Epithelial cell of prostate (primary cell): ENCODE measurements at regions not wholly inside any gene's neighbourhood (a gene's known extent, or its start where the extent isn't known, plus 50 kb on each side); places are given as distances from the start of the nearest gene placed in this dataset.
A peak's percentile ranks its signal among the peaks of the same experiment; 100 is the strongest.

Source experiments
- DNase-seq: peaks from one replicate; pipeline ENCODE4 v3.0.0-alpha.2; 2011; ENCODE audit warnings: low read depth, low spot score
- H3K27ac ChIP-seq: fragments of 450-650 bp; 2 replicates; pipeline ENCODE4 v1.5.1; 2017; ENCODE audit warnings: mild to moderate bottlenecking

DNA sequence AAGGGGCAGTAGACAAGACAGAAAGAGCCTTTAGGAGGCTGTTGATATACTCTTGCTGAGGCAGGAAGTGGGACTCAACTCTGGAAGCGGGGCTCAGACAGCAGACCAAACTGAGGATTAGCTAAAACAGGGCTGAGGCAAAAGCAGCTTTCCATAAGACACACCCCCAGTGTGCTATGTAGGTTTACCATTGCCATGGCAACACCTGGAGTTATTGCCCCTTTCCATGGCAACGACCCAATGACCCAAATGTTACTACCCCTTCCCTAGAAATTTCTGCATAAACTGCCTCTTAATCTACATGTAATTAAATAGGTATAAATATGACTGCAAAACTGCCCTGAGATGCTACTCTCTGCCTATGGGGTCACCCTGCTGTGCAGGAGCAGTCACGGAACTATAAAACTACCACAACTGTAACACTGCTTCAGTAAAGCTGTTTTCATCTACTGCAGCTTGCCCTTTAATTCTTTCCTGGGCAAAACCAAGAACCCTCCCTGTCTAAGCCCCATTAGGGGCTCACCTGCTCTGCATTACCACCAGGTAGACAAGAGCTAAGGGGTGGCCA is 348.4 kb upstream of the PODXL start:
- DNase-seq: no peak
- no peak overlapping the region for H3K27ac ChIP-seq

DNA sequence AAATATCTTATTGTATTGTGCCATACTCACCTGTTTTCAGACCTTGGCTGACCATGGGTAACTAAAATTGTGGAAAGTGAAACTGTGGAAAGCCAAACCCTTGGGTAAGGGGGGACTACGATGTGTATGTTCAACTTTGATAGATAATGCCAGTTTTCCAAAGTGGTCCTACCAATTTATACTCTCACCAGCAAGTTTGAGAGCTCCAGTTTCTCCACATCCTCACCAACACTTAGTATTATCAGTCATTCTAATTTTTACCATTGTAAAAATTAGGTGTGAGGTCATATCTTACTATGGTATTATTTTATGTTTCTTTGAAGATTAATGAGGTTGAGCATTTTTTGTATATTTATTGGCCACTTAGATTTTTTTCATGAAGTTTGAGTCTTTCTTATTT is 346.9 kb upstream of the PODXL start:
- no peak for DNase-seq
- no peak overlapping the region for H3K27ac ChIP-seq

DNA sequence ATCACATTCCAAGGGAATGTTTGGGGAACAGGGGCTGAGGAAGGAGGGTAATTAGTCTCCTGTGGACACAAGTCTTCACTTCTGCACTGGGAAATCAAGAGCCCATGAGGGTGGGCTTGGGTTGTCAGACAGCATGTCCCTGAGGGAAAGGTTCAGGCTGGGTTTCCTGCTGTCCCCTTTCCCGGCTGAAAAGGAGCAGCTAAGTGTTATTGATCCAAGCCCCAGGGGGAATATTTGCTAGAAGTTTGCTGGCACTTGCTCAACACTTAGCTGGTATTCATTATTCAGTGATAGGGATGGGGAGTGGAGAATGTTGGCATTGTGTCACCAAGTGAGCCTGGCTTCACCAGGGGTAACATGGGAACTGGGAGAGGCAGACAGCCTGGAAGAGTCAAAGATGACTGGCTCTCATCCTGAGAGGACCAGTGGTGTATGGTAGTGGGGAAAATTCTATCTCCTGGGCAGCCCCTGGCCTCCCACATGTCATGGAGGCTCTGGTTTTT is 344.4 kb upstream of the PODXL start:
- H3K27ac ChIP-seq: no peak overlapping the region
- DNase-seq: no peak

DNA sequence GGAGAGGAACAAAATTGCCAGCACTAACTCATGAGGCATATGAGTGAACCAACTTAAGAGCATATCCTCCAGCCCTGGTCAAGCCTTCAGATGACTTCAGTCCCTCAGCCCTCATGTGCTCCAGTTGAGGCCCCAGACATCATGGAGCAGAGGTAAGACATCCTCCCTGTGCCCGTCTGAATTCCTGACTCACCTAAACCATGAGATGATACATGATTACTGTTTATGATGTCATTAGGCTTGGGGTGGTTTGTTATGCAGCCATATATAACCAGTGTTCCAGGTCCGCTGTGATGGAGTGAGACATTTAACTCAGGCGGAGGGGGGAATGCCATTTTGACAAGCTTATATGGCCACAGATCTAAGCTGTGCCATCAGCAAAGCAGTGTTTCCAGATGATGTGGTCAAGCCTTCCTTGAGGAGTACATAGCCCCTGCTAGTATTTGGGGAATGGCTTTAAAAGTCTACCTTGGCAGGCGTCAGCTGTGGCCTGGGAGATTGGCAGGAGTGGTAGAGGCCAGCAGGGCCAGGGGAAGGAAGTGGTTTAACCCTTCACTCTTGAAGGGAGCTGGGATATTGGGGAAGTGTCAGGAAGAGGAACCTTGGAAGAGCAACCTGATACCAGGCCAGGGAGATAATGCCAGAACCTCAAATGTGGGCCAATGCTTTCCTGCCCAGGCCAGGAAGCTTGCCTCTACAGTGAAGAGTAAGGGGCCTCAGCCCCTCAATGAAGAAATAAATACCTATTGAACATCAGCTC is 343.0 kb upstream of the PODXL start:
- no peak overlapping the region for H3K27ac ChIP-seq

DNA sequence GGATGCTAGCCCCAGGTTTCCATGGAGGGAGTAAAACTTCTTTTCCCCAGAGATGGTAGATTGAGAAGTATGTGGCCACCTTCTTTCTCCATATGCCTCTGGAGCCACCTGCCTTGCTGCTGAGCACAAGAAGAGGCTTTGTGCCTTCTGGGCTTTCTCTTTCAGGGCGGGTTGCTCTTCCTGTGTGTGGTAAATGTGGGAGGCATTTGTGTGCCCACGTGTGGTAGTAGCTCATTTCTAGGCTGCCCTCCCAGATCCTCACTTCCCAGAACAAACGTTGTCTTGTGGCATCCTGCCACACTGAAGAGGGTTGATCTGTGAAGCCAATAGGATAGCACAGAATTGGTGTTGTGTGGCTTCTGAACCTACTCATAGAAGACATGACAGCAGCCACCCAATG is 342.0 kb upstream of the PODXL start:
- no peak for DNase-seq
- H3K27ac ChIP-seq: no peak overlapping the region

More for the DNA sequence above, 343.0 kb upstream of the PODXL start:
- no peak for DNase-seq

DNA sequence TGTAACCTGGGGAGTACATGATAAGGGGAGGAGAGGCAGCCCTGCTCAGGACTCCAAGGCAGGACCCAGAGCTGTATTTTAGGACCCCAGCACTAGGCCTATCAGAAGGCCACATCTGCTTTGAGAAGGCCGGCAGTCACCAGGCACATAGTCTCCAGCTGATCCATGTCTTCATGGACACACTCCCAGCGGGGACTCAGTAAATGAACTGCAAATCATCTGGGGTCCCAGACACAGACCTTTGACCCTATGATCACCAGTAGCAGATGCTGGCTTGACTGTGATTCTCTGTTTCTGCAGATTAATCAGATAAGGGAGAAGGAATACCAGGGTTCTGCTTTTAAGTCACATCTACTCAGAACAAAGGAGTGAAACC is 341.4 kb upstream of the PODXL start:
- no peak for DNase-seq
- no peak overlapping the region for H3K27ac ChIP-seq

DNA sequence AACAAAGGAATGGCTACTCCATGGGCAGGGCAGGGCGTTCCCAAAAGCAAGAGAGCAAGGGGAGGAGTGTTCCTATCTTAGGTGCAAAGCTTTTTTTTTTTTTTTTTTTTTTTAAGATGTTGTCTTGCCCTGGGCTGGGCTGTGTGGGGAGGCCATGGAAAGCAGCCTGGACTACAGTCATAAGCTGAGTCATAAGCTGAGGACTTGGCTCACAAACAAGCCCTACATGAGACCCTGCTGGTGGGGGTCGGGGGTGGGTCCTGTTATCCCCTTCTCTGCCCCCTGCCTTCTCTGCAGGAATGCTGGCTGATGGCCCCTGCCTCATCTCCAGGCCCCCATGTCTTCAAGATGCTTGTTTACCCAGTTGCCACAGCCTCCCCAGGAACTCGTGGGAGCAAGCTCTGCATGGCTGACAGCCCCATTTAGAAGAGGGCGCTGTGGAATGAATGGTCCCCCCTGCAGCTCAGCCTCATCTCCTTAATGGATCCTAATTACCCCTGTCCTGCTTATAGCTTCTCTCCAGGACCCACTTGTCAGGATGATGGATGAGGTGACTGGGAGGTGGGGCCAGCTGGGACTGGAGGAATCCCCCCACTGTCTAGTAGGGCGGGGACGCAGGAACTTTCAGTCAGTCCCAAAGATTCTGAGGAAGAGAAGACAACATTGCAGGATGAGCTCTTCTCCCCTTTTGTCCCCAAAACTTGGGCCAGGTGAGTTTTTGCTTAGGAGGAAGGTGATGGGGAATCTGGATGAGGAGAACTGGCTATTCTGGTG is 340.8 kb upstream of the PODXL start:
- H3K27ac ChIP-seq: no peak overlapping the region
- no peak for DNase-seq

DNA sequence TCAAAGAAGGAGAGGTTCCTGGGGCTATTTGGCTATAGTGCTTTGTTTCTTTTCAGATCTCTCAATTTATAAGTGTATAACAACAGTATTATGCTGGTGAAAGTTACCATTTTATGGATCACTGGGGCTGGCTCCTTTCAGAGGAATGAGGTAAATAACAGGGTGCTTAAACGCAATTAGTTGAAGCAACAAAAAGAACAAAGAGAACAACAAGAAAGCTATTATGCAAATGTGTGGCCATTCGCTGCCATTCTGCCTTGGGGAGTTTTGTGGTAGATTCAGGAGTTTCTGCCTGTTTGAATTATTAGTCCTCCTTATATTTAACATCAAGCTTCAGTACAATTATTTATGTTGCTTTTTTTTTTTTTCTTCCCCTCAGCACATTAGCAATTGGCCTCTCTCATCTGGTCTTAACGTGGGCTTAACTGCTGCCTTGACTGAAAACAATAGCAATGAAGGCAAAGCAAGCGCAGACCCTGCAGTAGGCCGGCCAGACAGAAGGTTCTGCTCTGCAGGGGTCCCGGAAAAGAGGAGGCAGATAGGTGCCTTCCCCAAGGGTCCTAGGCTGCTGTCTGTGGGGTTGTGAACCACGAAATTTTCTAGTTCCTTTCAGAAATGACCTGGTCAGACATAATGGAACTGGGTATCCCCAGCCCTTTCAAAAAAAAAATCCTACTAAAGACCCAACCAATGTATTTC is 339.9 kb upstream of the PODXL start:
- H3K27ac ChIP-seq: peak overlapping the region; percentile 28
- no peak for DNase-seq

DNA sequence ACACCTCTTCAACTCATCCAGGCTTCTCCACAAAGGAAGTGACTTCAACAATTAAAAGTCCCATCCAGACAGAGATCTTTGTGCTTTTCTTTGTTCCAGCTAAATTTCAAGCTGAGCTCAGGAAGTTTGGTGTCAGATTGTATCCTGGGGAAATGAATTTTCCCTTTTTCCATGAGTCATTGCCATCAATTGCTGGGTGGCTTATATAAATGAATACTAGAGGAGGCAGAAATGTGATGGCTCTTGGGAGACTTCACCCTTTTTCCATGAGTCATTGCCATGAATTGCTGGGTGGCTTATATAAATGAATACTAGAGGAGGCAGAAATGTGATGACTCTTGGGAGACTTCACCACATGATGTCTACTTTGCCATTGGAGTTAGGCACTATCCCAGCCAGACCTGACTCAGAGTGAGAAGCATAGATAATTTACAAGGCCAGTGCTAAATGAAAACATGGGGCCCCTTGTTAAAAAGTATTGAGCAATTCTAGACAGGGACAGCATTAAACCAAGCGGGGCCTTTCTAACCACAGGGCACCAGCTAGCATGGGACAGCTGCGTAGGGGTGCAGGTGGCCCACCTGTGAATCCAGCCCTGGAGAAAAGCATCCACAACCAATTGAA is 339.2 kb upstream of the PODXL start:
- peak overlapping the region; percentile 28 for H3K27ac ChIP-seq
- peak; percentile 69 for DNase-seq

DNA sequence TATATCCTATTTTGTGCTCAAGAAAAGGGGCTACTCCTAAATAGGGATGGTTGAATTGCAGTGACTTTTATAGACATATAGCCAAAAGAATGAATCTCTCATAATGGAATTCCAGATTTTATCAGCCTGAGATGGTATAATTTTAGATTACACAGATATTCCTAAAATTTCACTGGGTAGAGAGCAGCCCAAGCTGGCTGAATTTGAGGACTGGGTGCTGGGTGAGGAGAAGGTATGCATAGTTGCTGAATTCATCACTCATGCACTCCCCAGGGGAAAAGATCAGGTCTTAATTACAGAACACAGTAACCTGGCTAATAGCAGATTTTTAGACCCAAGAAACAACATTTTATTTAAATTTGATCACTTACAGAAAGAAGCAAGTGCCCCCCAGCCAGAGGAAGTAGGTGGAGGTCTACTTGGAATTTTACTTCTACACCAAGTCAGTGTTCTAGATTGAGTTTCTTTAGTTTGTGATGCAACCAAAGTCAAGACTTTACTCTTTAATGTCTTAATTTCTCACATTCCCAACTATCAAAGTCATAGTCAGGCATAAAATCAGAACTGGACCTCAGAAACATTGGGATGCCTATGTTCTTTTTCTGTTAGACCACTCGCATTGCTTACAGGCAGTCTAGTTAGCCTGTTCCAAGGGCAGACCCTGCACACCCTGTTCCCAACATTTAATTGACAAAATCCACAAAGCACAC is 337.4 kb upstream of the PODXL start:
- no peak for DNase-seq
- H3K27ac ChIP-seq: no peak overlapping the region

DNA sequence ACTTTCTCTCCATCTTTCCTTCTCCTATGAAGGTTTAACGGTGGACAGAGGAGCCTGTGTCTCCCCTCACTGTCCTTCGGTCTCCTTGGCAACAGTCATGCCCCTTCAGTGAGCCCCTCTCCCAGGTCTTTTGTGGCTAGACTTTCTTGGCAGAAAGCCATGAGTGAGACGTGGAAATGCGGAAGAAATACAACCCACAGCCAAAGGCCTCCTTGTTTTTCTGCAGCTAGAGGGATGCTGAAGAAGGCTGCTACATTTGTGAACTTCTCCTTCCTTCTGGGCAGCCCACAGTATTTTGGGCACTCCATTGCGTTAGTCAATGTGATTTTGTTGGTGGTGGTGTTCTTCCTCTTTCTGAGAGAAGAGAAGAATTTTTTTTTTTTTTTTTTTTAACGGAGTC is 333.7 kb upstream of the PODXL start:
- H3K27ac ChIP-seq: no peak overlapping the region
- DNase-seq: no peak

DNA sequence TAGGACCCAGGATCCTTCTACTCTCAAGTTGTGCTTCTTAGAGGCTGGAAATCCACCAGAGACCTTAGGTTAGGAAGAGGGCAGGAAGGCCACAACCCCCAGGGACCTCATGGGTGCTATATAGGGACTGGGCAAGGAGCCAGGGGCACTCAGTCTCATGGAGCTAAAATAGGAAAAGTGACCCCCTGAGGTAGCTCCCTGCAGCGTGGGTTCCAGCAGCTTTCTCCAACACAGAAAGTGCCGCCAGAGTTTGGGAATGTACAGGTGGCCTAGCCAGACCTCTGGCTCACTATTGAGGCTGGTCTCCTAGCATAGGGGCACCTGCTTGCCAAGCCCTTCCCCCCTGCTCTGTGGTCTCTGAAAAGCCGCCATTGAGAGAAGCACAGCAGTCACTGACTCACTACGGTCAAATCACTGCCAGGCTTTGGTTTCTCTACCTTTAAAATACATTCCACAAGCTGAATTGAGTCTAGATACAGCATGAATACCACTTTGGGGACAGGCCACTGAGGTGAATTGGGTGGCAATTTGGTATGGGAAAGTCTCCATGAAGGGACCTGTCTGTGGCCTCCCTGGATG is 333.2 kb upstream of the PODXL start:
- no peak overlapping the region for H3K27ac ChIP-seq
- DNase-seq: no peak

DNA sequence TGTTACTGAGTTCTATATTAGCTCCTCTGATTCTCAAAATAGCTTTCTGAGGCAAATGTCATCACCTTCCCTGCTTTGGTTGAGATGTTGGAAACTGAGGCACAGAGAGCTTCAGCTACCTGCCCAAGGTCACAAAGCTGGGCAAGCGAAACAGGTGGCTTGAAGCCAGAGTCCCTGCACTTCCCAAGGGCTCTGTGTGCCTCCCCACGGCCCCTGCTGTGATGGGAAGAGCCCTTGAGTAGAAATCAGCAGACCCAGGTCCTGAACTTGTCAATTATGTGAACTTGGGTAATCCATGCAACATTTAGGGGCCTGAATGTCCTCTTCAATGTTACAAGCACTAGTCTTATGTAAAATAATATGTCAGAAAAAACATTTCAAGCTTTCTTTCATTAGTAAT is 327.3 kb upstream of the PODXL start:
- no peak for DNase-seq
- no peak overlapping the region for H3K27ac ChIP-seq

DNA sequence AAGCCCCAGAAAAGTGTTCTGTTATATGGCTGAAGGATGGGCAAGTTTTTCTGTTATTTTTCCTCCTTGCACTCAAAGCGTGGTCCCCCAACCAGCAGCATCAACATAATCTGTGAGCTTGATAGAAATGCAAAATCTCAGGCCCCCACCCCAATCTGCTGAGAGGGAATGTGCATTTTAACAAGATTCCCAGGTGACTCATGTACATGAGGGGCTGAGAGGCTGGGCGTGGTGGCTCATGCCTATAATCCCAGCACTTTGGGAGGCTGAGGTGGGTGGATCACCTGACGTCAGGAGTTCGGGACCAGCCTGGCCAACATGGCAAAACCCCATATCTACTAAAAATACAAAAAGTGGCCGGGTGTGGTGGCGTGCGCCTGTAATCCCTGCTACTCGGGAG is 326.8 kb upstream of the PODXL start:
- H3K27ac ChIP-seq: no peak overlapping the region

DNA sequence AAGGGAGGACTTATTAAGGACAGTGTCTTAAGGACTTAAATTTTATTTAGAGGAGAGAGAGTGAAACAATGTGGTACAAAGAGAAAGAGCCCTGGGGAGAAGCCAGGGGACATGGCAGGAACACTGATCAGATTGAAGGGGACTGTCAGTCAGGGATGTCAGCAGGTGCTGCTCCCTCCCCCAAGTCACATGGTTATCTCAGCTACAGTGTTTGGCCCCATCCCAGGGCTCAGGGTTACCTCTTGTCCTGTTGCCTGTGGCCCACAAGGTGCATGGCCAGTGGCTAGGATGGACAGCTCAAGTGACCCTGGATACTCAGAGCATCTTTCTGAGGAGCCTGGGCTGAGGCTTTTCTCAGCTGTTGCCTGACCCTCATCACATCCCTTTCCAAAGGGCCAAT is 325.9 kb upstream of the PODXL start:
- DNase-seq: no peak
- no peak overlapping the region for H3K27ac ChIP-seq

More for the DNA sequence above, 326.8 kb upstream of the PODXL start:
- DNase-seq: no peak

DNA sequence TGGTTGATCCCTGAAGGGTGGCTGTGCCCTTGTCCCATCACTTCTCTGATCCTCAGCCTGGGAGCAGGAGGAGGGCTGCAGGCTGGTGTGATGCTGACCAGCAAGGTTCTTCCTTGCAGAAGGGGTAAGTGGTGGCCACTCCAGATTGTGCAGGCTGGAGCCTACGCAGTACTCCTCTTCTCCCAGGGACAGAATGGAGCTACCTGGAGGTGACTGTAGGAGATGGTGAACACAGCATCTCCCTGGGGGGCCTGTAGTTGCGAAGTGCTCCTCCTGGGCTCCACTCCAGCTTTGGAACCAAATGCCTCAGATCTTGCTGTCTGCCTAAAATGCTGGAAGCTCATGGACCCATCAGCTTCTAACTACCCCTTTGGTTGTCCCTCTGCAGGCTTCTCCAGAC is 323.6 kb upstream of the PODXL start:
- H3K27ac ChIP-seq: no peak overlapping the region
- DNase-seq: no peak

DNA sequence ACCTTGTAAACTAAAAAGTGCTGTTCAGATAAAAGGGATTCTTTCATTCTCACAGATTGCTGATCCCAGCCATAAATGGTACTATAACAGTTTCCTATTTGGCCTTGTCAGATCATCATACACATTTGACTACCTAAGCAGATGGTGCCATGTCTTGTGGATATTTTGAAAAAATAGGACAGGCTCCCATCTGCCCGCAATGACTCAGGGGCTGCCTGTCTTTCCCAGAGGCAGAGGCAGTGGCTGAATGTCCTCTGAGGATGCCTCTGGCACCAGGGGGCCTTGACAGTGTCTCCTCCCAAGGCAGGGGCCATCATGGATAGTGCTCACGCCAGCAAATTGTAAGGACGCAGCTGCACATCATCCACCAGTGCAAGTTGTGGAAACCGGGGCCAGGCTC is 323.0 kb upstream of the PODXL start:
- no peak for DNase-seq
- H3K27ac ChIP-seq: no peak overlapping the region

DNA sequence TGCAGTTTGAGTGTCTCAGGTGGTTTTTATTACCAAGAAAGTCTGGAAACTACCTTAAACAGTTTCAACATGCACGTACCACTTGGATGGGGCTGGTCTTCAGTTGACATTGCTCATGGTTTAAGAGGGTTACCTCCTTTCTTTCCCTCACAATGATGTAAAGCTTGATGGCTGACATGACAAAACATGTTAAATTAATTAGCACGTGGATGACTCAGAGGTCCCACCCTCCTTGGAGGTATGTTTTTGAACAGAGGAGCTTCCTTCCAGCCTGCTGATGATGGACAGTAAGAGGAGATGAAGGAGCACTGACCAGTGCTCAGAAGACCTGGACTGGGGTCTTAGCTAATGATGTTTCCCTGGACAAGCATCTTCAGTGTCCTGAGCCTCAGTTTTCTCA is 322.3 kb upstream of the PODXL start:
- no peak overlapping the region for H3K27ac ChIP-seq
- DNase-seq: no peak

DNA sequence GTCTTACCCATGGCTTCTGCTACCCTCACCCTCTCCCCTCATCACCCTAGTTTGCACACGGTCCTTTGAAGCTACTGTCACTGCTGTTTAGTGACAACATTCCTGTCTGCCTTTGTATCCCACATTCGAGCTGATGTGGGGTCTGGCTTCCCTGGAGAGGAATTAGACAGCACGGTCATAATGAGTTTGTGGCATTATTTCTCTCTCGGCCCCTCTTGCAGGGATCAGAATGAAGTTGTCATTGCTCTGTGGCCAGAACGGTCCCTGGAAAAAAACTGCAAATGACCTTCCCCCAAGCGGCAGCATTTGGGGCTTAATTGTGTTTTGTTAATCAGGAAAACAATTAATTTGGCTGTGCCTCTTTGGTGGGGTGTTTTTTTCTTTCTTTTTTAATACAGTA is 317.2 kb upstream of the PODXL start:
- H3K27ac ChIP-seq: no peak overlapping the region
- DNase-seq: no peak
